ENCODE measurements at regions not wholly inside any gene's neighbourhood (a gene's known extent, or its start where the extent isn't known, plus 50 kb on each side); places are given as distances from the start of the nearest gene placed in this dataset.
"Not testable (repeated sequence)": the region's sequence is repeated elsewhere in the genome, so short reads cannot be mapped to it uniquely, and the experiment has no call there.

DNA sequence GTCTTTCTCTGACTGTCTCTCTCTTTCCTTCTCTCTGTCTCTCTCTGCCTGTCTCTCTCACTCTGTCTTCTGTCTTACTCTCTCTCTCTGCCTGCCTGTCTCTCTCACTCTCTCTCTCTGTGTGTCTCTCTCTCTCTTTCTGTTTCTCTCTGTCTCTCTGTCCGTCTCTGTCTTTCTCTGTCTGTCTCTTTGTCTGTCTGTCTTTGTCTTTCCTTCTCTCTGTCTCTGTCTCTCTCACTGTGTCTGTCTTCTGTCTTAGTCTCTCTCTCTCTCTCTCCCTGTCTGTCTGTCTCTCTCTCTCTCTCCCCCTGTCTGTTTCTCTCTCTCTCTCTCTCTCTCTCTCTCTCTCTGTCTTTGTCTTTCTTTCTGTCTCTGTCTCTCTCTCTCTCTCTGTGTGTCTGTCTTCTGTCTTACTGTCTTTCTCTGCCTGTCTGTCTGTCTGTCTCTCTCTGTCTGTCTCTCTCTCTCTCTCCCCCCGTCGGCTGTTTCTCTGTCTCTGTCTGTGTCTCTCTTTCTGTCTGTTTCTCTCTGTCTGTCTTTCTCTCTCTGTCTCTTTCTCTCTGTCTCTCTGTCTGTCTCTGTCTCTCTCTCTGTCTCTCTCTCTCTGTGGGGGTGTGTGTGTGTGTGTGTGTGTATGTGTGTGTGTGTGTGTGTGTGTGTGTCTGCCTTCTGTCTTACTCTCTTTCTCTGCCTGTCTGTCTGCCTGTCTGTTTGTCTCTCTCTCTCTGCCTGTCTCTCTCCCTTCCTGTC is 2056.8 kb upstream of the TPTE start:
- not testable (repeated sequence) for DNase-seq

DNA sequence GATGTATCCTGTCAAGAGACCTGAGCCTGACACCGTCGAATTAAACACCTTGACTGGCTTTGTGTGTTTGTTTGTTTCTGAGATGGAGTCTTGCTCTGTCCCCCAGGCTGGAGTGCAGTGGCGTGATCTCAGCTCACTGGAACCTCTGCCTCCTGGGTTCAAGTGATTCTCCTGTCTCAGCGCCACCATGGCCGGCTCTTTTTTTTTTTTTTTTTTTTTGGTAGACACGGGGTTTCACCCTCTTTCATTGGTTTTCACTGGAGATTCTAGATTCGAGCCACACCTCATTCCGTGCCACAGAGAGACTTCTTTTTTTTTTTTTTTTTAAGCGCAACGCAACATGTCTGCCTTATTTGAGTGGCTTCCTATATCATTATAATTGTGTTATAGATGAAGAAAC is 2054.7 kb upstream of the TPTE start:
- not testable (repeated sequence) for DNase-seq

Data from activated CD4-positive, alpha-beta T cell treated with anti-CD3 and anti-CD28 coated beads, Interleukin-2, amount 50 U/mL, for 48 hours (primary cell).